Activated CD8-positive, alpha-beta memory T cell treated with anti-CD3 and anti-CD28 coated beads for 48 hours (primary cell): ENCODE measurements at regions not wholly inside any gene's neighbourhood (a gene's known extent, or its start where the extent isn't known, plus 50 kb on each side); places are given as distances from the start of the nearest gene placed in this dataset.
"Not testable (repeated sequence)": the region's sequence is repeated elsewhere in the genome, so short reads cannot be mapped to it uniquely, and the experiment has no call there.

Experiments used
- DNase-seq, 3 experiments: peaks; one replicate each; pipeline ENCODE4 v3.0.0-alpha.2; 2020; ENCODE audit warnings: low read depth in 2 of 3, low spot score in 2 of 3

DNA sequence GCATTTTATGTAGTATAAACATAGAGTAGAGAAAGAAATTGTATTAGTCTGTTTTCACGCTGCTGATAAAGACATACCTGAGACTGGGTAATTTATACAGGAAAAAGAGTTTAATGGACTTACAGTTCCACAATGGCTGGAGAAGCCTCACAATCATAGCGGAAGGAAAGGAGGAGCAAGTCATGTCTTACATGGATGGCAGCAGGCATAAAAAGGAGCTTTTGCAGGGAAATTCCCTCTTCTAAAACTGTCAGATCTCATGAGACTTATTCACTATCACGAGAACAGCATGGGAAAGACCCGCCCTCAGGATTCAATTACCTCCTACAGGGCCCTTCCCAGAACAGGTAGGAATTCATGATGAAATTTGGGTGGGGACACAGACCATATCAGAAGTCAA is 98.1 kb downstream of the ARRDC3 start:
- not testable (repeated sequence) for DNase-seq

DNA sequence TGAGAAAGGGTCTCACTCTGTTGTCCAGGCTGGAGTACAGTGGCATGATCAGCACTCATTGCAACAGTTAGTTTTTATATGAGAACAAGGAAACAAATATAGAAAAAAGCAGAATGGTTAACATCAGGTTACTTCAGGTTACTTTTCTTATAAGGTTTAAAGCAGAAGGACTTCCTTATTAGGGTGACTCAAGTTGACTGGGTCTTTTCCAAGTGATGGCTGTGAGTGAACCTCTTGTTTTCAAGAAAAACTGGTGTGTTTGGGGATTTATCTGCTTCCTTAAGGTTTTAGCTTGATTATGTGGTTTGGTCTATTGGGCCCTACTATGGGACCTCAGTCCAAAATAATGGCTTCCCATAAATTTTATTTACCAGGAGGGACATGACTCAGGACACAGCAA is 99.2 kb downstream of the ARRDC3 start:
- no peak for DNase-seq

DNA sequence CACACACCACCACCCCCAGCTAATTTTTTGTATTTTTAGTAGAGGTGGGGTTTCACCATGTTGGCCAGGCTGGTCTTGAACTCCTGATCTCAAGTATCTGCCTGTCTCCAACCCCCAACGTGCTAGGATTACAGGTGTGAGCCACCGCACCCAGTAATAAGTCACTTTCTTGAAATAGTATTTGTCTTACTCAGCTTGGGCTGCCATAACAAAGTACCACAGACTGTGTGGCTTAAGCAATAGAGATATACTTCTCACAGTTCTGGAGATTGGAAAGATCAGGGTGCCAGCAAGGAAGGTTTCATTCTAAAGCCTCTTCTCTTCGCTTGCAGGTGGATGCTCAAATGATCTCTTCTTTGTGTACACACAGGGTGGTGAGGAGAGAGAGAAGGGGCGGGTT is 99.8 kb downstream of the ARRDC3 start:
- DNase-seq = no peak

DNA sequence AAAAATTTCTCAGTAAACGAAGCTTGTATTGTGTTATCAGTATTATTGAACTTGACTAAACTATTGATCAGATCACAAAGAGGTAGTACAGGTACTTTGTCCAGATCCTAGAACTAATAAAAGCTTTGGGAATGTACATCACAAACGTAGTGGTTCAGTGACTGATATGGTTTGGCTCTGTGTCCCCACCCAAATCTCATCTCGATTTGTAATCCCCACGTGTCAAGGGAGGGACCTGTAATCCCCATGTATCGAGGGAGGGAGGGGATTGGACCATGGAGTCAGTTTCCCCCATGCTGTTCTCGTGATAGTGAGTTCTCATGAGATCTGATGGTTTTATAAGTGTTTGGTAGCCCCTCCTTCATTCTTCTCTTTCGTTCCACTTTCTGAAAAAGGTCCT is 100.9 kb downstream of the ARRDC3 start:
- no peak for DNase-seq

DNA sequence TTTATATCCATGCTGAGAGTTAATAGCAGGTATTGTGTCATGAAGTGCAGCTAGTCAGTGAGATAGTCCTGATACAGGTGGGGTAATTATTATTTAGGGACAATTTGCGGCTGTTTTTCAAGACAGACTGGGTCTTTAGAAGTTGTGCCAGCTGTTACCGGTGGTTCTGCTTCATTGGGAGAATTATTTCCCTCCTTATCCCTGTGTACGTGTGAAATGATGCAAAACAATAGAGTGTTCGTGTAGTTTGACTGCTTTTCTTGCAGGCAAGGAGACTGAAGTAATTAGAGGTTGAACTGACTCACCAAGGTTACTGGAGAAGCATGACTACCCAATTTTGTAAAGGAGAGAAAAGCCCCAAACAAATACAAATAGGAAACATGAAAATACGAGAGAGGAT is 101.7 kb downstream of the ARRDC3 start:
- DNase-seq = no peak

DNA sequence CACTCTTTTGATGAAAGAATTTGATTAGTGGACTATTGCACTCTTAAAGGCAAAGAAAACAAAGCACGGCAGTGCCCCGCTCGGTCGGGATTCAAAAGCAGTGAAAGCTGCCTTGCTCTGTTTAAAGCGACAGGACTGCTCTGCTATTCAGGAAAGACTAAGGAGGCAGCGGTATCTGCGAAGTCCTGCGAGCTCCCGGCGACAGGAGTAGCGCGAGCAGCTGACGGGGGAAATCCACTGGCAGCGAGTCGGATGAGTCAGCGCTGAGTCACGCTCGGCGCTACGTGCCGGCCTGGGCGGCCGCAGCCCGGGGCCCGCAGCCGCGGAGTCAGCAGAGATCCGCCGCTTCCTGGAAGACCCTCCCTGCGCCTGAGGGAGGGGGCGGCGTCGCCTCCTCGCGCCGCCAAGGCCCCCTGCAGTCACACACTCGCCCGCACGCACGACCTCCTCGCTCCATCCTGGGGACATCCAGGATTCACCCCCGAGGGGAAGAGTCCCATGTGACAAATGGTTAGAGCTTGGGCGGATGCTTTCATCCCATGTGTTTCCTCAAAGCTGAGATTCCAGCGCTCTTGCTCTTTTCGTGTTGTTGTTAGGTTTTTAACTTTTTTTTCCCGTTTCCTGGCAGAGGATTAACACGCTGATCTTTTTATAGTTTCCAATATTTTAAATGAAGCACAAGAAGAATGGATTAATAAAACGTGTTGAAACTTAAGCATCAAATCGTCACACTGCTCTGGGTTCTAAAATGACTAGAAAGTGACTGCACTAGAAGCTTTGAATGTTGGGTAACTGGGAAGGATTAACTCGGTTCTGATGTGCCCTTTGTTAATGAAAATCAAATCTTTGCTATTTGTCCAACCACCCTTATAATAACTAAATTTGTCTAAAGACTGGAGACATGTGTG is 102.5 kb downstream of the ARRDC3 start:
- DNase-seq = peak; percentile 74 to 90 (median 85)

DNA sequence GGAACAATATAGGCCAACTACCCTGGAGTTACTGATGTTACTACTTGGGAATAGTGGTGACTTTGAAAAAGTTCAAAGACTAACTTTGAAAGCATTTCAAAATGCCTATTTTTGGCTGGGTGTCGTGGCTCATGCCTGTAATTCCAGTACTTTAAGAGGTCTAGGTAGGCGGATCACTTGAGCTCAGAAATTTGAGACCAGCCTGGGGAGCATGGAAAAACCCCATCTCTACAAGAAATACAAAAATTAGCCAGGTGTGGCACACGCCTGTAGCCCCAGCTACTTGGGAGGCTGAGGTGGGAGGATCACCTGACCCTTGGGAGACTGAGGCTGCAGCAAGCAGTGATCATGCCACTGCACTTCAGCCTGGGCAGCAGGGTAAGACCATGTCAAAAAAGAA is 105.3 kb downstream of the ARRDC3 start:
- DNase-seq = no peak

DNA sequence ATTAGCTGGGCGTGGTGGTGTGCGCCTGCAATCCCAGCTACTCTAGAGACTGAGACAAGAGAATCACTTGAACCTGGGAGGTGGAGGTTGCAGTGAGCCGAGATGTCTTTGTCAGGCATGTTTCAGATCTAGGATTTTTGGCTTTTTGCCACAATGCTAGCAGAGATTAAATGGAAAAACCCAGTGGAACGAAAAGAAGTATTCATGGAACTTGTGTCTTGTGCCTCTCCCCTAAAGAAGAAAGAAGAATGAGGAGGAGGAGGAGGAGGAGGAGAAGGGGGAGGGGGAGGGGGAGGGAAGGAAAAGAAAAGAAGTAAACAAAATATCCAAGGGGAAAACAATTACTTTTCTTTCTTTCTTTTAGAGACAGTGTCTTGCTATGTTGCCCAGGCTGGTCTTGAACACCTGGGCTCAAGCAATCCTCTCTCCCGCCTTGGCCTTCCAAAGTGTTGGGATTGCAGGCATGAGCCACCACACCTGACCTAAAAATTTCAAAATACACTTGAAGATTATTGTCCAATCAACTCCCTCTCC is 106.0 kb downstream of the ARRDC3 start:
- DNase-seq = no peak

DNA sequence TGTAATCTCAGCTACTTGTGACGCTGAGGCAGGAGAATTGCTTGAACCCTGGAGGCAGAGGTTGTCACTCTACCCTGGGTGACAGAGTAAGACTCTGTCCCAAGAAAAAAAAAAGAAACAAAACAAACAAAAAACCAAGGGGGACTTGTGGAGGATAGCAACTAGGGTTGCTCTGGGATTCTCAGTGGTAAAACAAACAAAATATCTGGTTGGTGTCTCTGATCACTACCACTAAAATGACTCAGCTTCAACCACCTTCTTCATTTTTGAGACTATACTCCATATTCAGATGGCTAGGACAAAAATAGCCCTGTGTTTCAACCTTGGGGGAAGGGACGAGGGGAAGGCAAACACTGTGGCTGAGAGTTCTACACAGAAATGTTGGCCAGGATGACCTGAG is 110.3 kb downstream of the ARRDC3 start:
- no peak for DNase-seq

DNA sequence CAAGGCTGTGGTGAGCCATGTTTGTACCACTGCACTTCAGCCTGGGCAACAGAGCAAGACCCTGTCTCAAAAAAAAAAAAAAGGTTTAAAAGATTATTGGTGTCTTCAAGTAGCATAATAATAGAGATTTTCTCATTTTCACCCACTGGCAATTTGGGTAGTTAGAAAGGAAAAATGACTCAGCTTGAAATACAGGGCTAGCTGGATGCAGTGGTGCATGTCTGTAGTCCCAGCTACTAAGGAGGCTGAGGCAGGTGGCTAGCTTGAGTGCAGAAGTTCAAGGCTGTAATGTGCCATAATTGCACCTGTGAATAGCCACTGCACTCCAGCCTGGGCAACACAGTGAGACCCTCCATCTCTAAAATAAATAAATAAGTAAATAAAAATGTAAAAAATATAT is 111.1 kb downstream of the ARRDC3 start:
- DNase-seq = no peak

DNA sequence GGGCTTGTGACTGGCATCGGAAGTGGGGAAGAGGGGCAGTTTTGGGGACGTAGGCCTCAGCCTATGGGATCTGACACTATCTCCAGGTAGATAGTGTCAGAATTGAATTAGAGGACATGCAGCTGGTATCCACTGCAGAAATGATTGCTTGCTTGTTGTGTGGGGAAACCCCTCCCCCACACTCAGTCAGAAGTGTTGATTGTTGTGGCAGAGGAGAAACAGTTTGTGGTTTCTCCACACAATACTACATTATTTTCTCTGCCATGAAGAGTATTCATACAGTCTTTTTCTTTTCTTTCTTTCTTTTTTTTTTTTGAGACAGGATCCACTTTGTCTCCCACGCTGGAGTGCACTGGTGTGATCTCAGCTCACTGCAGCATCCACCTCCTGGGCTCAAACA is 113.9 kb downstream of the ARRDC3 start:
- DNase-seq = no peak

DNA sequence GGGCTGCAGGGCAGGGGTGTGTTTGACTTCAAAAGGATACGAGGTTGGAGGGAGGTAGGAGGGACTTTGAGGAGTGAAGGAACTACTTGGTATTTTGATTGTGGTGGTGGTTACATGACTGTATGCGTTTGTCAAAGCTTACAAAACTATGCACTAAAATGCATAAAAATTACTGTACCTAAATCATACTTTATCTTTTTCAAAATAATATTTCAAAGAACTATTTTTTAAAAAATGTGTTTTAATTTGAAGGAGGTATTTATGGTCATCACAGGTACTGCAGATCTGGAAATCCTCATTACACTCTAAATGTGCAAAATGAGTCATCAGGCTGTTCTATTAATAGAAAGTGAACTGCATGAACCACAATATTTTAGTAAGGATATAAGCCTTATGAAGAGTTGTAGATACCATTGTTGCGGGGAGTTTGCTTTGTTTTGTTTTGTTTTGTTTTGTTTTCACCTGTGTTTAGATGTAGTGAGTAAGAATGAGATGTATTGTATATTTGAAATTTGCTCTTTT is 116.9 kb downstream of the ARRDC3 start:
- DNase-seq = no peak

DNA sequence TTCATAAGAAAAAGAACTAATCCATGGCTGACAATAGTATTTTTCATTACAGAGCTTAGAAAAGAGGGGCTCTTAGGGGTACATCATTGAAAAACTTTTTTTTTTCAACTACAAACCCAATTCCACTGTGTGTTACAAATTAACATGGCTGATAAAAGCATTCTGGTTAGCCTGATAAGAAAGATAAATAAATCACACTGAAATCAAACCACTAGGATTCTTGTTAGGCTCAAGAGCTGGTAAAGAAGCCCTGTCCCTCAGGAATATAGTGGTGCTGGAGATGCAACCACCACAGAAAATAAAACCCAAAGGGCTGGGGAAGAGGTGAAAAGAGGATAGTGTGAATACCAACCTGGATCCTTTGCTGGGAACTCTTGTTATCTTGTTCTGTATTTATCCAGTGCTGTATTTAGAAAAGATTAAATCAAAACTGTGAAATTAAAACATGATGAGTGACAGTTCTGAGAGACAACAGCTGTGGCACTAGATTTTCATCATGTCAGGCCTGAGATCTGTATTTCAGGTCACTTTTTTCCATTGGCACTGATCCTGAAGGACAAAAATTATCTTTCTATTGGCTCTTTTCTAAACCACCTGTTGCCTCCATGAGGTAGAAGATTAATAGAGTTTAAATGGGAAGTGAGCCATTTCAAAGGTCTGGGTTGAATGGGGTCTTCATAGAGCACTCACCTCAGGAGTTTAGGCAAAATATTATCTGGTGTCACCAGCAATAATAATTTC is 118.6 kb downstream of the ARRDC3 start:
- no peak for DNase-seq

DNA sequence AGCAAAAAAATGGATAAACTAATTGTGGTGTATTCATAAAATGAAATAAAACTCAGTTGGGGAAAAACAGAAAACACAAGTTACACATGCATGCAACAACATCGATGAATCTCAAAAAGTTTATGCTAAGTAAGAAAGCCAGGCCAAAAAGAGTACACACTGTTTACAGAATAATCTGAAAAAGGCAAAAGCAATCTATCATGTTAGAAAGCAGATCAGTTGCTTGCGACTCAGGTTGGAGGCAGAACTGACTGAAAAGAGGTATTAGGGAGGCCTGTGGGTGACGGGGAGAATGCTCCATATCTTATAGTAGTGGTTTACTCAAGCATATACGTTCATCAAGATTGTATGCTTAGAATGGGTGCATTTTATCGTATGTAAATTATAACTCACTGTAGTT is 119.2 kb downstream of the ARRDC3 start:
- no peak for DNase-seq

DNA sequence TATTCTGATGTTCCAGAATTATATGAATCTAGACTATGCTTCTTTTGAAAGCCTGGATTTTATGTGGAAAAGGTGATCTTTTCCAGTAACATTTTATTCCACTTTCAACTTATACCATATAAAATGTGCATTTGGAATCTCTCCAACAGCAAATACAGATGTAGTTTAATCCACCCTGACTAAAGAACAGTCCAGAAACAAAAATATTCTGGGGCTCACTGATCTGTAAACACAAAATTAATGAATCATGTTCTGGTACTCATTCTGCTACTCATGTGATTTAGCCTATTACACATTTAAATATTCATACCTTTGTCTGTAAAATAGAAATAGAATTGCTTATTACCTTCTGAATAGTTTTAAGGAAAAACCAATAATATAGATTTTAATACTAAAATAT is 125.8 kb downstream of the ARRDC3 start:
- no peak for DNase-seq

DNA sequence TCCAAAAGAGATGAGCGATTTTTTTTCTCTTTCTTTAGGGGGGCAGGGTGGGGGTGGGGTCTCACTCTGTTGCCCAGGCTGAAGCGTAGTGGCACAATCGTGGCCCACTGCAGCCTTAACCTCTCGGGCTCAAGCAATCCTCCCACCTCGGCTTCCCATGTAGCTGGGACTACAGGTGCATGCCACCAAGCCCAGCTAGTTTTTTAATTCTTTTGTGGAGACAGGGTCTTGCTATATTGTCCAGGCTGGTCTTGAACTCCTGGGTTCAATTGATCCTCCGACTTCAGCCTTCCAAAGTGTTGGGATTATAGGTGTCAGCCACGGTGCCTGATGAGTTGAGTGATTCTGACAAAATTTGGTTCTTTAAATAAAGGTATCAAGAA is 127.0 kb downstream of the ARRDC3 start:
- DNase-seq = no peak

DNA sequence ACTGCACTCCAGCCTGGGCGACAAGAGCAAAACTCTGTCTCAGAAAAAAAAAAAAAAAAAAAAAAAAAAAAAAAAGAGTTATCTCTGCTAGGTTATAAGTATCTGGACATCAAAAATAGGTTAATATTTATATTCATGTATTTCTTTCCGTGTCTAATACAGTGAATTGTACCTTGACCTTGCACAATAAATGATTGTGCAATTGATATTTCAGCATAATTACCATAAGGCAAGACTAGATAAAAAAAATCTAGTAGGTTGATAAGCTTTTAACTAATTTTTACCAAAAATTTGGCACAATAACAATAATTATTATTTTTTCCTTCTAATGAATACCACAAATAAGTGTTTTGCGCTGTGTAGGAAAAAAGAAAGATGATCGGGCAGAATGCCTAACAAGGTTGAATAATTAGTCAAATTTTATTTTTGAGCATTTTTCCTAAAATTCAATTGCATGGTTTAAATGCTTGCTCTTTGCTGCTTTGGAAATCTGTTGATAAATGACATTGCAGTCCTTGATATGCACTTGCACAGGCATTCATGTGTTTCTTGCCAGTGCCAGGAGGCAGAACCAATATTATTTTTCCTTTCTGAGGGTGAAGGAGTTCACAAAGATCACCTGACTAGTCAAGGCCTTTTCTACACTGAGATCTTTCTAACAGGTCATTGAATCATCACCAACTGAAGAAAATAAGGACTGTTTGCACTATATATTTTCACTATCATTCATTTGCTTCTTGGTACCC is 127.5 kb downstream of the ARRDC3 start:
- DNase-seq = no peak

DNA sequence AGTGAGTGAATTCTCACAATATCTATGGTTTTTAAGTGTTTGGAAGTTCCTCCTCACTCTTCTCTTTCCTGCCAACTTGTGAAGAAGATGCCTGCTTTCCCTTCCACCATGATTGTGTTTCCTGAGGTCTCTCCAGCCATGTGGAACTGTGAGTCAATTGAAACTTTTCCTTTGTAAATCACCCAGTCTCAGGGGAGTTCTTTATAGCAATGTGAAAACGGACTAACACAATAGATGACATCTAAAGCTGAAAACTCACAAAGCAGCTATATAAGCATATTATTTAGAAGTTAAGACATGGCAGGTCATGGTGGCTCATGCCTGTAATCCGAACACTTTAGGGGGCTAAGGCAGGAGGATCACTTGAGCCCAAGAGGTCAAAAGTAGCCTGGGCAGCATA is 130.2 kb downstream of the ARRDC3 start:
- DNase-seq = no peak

DNA sequence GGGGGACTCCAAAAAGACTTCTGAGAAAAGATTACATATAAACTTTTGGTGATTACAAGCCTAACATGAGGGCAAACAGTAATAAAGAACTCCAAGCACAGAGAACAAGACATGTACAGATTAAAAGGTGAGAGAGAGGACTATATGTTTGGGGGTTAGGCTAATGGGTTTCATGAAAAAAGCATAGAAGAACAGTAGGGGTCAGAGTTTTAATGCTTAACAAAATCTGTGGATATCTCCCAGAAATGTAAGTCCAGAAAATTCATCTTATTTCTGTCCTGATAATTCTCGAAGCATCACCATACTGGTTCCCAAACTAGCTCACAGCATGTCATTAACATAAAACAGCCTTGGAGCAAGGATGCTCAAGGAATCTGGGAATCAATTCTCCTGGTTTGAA is 137.2 kb downstream of the ARRDC3 start:
- DNase-seq = no peak

DNA sequence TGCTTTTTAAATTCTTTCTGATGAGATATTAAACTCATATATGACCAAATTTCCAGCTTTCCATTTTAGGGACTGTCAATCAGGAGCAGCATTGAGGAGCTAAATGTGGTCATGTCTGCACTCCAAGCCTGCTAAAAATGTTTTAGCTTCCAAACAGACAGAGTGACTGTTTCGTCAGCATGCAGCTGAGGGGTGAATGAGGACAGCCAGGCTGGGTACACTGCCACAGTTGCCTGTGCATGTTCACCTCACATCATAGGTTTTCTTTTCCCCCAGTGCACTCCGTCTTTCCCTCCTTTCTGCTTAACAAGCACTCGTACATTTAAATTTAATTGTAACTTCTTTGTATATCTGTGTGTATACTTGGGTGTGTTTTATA is 138.1 kb downstream of the ARRDC3 start:
- no peak for DNase-seq

DNA sequence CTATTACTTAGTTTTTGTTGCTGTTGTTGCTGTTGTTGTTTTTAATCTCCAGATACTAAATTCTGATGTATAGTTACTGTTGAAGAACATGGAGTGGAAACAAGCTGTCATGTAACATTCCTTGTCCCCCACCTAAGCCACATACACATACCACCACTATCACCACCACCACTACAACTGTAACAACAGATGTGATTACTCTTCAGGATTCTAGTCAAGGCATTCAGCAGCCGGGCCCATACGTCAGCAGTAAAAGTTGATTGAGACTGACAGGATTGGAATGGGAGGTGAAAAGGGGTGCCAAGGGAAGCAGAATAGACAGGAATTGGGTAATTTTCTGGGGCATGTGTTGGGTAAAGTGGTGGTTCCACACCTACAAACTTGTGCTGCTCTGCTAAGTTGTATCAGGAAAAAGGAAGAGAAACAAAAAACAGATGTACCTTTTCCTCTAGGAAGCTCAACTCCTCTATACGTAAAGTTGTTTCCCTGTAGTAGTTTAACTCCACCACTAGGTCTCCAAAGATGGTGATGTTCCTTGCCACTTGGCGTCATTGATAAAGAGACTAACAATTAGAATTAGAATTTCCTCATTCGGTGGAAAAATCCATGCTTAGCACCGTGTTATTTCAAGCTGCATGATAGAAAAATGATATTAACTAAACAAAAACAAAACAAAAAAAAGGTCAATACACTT is 138.6 kb downstream of the ARRDC3 start:
- no peak for DNase-seq
